B cell (primary cell): ENCODE measurements at regions not wholly inside any gene's neighbourhood (a gene's known extent, or its start where the extent isn't known, plus 50 kb on each side); places are given as distances from the start of the nearest gene placed in this dataset.

Experiments
- EZH2 ChIP-seq: IDR thresholded peaks from 2 replicates; pipeline ENCODE4 v1.6.1; 2012; ENCODE audit warnings: borderline replicate concordance, low read depth, mild to moderate bottlenecking, moderate library complexity, low read length; ENCODE audit not compliant: insufficient read depth, poor library complexity, severe bottlenecking
- TF ChIP-seq, protein P1 (sequence below): fragments of 200-600 bp; IDR thresholded peaks from one replicate; pipeline ENCODE4 v1.8.0; 2022; ENCODE audit warnings: antibody characterized with exemption, mild to moderate bottlenecking

DNA sequence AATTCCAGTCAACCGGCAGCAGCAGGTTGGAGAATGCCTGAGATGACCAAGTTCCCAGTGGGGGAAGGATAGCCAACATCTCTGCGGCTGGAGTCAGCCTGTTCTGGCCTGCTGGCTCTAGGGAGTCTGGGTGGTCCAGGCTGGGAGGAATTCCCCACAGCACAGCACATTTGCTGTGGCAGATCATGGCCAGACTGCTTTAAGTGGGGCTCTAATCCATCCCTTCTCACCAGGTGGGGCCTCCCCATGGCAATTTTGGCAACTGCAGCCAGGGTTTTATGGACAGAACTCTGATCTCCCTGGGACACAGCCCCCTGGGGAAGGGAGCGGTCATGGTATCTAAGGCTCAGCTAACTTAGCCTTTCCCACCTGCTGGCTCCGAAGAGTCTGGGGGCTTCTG is 226.1 kb downstream of the DTWD2 start:
- TF ChIP-seq, protein P1, sequence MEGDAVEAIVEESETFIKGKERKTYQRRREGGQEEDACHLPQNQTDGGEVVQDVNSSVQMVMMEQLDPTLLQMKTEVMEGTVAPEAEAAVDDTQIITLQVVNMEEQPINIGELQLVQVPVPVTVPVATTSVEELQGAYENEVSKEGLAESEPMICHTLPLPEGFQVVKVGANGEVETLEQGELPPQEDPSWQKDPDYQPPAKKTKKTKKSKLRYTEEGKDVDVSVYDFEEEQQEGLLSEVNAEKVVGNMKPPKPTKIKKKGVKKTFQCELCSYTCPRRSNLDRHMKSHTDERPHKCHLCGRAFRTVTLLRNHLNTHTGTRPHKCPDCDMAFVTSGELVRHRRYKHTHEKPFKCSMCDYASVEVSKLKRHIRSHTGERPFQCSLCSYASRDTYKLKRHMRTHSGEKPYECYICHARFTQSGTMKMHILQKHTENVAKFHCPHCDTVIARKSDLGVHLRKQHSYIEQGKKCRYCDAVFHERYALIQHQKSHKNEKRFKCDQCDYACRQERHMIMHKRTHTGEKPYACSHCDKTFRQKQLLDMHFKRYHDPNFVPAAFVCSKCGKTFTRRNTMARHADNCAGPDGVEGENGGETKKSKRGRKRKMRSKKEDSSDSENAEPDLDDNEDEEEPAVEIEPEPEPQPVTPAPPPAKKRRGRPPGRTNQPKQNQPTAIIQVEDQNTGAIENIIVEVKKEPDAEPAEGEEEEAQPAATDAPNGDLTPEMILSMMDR: no peak
- no peak for TF ChIP-seq EZH2
